Right lobe of liver (tissue), 4 donors: ENCODE measurements at regions not wholly inside any gene's neighbourhood (a gene's known extent, or its start where the extent isn't known, plus 50 kb on each side); places are given as distances from the start of the nearest gene placed in this dataset.

Experiments used
- POLR2A ChIP-seq: fragments of 450-650 bp; IDR thresholded peaks from one replicate; pipeline ENCODE4 v1.6.1; 2017; ENCODE audit warnings: antibody characterized with exemption, mild to moderate bottlenecking
- TF ChIP-seq, protein P1 (sequence below), 4 donors: fragments of 200-600 bp in 3 of 4; fragments of 450-650 bp in 1 of 4; IDR thresholded peaks; one replicate each; pipeline versions ENCODE4 v1.5.1 to v1.8.0; 2016 to 2022; ENCODE audit warnings: antibody characterized with exemption in 4 of 4, mild to moderate bottlenecking in 2 of 4
- donor health status: DM: no; HTN: no; CAD: no.
- donor health status: DM: no; HTN: no; CAD: no.
- donor health status: DM: no; HTN: yes; CAD: no.

DNA sequence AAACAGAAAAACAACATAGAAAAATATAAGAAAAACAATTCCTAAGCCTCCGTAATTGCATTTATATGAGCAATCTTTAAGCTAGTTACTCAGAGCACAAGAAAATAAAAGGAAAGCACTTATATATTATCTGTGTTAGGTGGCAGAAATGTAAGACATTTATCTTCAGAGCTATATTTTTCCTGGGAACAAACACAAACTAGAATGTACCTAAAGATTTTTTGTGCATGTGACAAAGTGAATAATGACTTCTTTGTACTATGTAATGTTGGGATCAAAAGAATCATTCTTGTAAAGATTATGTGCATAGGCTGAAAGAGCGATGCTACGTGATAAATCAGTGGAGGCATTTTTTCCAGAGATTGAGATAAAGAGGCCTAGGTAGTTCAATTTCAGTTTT, 111.3 kb upstream of the GMNC start:
- TF ChIP-seq, protein P1, sequence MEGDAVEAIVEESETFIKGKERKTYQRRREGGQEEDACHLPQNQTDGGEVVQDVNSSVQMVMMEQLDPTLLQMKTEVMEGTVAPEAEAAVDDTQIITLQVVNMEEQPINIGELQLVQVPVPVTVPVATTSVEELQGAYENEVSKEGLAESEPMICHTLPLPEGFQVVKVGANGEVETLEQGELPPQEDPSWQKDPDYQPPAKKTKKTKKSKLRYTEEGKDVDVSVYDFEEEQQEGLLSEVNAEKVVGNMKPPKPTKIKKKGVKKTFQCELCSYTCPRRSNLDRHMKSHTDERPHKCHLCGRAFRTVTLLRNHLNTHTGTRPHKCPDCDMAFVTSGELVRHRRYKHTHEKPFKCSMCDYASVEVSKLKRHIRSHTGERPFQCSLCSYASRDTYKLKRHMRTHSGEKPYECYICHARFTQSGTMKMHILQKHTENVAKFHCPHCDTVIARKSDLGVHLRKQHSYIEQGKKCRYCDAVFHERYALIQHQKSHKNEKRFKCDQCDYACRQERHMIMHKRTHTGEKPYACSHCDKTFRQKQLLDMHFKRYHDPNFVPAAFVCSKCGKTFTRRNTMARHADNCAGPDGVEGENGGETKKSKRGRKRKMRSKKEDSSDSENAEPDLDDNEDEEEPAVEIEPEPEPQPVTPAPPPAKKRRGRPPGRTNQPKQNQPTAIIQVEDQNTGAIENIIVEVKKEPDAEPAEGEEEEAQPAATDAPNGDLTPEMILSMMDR (IDR thresholded peaks at IDR 0.05): no peak
- no peak for TF ChIP-seq POLR2A
